ENCODE measurements at regions not wholly inside any gene's neighbourhood (a gene's known extent, or its start where the extent isn't known, plus 50 kb on each side); places are given as distances from the start of the nearest gene placed in this dataset.

- no peak for TF ChIP-seq POLR2A (IDR thresholded peaks at IDR 0.05; ENCODE audit: extremely low read depth, insufficient read length)
- no peak for TF ChIP-seq MAX (IDR thresholded peaks at IDR 0.05; ENCODE audit: low read depth, low read length)
- TF ChIP-seq MYC (IDR thresholded peaks at IDR 0.05; ENCODE audit: low read depth, low read length) = no peak
- TF ChIP-seq CTCF (IDR thresholded peaks at IDR 0.05; ENCODE audit: low read depth, low read length) = no peak
Measured at GRCh38 chr17:6257336-6257735, 177.6 kb downstream of the AIPL1 start.

Measured in NB4 (cell line).